ENCODE measurements at regions not wholly inside any gene's neighbourhood (a gene's known extent, or its start where the extent isn't known, plus 50 kb on each side); places are given as distances from the start of the nearest gene placed in this dataset.

DNA sequence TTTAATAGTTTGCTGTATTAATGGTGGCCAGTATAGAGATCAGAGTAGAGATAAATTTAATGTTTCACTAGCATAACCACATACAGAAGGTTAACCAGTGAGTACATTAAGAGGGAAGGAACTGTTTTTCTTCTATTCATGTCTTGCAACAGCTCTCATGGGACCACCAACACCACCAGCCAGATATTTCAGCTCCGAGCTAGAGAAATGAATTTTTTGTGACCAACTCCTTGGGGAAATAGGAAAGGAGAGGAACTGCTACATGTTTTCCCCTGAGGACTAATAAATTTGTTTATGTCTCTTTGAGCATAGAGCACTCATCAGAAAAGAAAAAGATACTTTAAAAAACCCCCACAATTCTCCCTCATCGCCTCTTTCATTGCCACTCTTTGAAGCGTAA, 247.5 kb downstream of the MBNL1 start:
- no peak for DNase-seq (ENCODE audit: low read depth in 4 of 4, low spot score in 2 of 4)

DNA sequence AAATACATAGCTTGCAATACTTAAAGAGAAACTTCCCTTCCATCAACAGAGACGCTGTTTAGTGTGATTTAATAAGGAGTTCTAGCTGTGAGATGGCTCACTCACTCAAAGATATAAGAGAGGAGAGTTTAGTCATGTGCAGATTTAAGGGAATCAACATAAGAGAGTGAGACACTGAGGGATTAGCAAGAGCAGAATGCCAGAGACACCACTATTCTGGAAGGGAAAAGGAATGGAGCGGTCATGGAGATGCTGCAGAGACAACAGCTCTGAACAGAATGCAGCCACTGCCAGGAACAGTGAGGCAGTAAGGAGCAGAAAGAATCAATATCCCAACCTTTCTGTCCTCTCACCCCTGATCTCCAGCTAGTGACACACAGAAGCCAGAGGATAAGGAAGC, 248.8 kb downstream of the MBNL1 start:
- no peak for DNase-seq (ENCODE audit: low read depth in 4 of 4, low spot score in 2 of 4)

DNA sequence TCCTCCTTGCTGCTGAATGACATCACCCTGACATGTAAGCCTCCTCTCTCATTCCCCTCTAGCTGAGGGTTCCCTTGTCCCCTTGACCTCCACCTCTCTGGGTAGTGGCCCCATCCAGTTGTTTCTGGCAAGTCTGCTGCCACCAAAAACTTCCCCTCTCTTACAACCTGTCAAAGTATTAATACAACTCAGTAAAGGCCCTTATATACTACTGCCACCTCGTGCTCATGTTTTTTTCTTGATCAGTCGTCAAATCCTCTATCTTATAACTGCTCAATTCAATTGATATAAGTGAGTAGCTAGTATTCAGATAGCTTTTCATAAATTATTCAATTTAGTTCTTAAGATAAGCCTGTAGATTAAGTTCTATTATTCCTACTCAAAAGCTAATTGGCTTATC, 249.6 kb downstream of the MBNL1 start:
- no peak for DNase-seq (ENCODE audit: low read depth in 4 of 4, low spot score in 2 of 4)

DNA sequence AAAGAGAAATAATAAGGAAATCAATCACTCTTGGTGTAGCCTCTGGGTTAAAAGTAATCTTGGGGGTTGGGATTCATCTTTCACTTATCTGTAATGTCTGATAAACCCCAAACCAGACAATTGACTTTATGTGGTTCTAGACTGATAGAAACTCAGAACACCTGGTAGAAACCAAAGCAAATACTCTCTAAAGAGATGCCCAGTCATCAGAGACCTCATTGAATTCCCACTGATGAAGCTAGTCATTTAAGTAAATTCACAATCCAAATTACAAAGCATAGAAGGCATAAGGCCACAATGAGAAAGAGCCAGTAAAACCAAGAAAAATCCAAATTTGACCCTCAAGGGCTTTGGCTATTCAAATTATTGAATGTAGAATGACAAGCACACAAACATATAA, 250.6 kb downstream of the MBNL1 start:
- DNase-seq (ENCODE audit: low read depth in 4 of 4, low spot score in 2 of 4) = no peak

DNA sequence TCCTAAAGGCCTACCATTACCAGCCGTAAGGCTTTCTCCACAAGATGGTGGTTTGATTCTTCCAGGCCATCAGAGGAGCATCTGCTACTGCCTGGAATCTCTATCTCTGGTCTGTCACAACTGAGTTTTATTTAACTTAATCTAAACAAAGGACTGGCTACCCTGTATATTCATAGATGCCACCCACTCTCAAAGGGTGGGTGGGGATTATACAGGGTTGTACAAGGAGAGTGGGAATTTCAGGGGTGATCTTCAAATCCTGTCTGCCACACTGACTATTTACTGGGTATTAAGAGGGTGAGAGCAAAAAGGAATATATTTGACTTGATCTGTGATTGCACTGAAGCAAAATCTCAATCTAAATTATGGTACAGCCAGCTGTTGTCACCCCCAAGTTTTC, 253.3 kb downstream of the MBNL1 start:
- no peak for DNase-seq (ENCODE audit: low read depth in 4 of 4, low spot score in 2 of 4)

DNA sequence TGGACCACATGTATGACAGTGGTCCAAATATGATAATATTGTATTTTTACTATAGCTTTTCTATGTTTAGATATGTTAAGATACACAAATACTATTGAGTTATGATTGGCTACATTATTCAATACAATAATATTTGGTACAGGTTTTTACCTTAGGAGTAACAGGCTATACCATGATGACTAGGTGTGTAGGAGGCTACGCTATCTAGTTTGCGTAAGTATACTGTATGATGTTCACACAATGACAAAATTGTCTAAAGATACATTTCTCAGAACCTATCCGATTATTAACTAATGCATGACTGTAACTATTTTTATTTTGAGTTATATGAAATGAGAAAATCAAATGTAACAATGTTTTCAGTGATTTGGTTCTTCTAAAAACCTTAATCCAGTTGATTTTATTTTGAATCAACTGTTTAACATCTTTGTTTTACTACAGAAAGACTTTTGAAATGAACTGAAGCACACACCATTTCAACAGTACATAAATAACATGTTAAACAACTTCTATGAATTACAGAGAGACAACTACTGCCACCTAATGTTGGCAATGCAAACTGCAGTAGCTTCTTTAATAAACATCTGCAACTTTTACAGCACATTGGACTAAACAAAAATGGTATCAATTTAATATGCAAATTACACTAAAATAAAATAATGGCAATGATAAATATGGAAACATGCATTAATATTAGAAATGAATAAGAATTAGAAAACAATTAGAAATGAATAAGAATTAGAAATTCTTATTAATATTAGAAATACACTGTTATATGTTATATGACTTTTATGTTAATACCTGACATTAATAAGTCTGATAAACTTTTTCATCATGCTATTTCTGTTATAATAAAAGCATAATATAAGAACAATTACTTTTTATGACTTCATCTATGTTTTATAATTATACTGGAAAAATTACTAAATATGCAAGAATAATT, 255.7 kb downstream of the MBNL1 start:
- DNase-seq (ENCODE audit: low read depth in 4 of 4, low spot score in 2 of 4) = peak in 3 of 4 donors; percentile 13 to 46 (median 16)

DNA sequence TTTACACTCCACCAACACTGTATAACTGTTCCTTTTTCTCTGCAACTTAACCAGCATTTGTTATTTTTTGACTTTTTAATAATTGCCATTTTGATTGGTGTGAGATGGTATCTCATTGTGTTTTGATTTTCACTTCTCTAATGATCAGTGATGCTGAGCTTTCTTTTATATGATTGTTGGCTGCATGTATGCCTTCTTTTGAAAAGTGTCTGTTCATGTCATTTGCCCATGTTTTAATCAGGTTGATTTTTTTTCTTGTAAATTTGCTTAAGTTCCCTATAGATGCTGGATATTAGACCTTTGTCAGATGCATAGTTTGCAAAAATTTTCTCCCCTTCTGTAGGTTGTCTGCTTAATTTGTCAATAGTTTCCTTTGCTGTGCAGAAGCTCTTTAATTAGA, 263.0 kb downstream of the MBNL1 start:
- DNase-seq (ENCODE audit: low read depth in 4 of 4, low spot score in 2 of 4) = no peak

DNA sequence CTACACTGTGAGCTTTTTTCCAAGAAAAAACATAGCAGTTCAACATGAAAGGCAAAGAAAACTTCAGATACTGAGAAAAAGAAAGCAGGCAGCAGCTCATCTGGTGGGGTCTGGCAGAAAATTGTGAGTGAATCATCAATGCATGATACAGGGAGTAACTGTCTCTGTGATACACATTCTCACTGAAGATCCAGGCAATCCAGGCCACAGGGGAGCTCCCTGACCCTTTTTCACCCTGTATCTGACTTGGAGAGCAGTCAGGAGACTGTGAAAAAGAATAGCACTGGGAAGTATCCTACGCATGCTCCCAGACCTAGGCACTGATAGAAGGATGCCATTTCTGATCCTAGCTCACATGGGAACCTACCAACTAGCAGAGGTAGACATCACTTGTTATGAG, 269.8 kb downstream of the MBNL1 start:
- DNase-seq (ENCODE audit: low read depth in 4 of 4, low spot score in 2 of 4) = no peak

- no peak for DNase-seq (ENCODE audit: low read depth in 4 of 4, low spot score in 2 of 4)
Observed at GRCh38 chr3:152539191-152539764, 270.5 kb downstream of the MBNL1 start.

DNA sequence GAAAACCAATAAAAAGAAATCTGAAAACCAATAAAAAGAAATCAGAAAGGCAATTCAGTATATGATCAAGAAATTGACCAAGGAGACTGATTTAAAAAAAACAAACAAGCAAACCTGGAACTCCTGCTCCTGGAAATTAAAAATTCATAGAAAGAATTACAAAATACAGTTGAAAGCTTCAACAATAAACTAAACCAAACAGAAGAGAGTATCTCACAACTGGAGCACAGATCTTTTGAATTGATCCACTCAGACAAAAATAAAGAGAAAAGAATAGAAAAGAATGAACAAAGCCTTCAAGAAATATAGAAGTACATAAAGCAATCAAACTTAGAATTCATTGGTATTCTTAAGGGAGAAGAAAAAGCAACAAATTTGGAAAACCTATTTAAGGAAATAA, 271.4 kb downstream of the MBNL1 start:
- no peak for DNase-seq (ENCODE audit: low read depth in 4 of 4, low spot score in 2 of 4)

DNA sequence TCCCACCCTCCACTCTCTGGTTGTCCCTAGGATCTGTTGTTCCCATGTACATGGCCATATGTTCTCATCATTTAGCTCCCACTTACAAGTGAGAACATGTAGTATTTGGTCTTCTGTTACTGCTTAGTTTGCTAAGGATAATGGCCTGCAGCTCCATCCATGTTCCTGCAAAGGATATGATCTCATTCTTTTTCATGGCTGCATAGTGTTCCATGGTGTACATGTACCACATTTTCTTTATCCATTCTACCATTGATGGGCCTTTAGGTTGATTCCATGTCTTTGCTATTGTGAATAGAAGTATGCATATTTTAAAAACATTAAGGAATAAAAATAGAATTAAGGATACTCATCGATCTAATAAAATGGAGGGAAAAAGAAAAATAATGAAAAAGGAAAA, 278.4 kb downstream of the MBNL1 start:
- DNase-seq (ENCODE audit: low read depth in 4 of 4, low spot score in 2 of 4) = no peak

GRCh38 chr3:152549263-152549662, 280.5 kb downstream of the MBNL1 start:
- DNase-seq (ENCODE audit: low read depth in 4 of 4, low spot score in 2 of 4) = no peak

DNA sequence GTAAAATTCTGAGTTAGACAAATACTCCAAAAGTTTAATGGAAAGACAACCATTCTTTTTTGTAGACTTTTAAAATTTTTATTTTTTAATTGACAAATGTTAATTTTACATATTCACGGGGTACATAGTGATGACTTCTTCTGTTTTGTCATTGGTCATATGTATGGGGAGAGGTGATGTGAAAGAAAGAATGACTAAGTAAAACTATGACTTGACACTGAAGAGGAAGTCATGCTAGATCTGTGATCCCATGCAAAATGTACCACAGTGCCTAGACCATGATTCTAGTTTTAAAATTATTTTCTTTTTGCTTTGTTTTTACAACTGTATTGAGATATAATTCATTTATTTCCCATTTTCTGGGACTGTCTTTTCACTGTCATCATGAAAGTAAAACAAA, 281.6 kb downstream of the MBNL1 start:
- DNase-seq (ENCODE audit: low read depth in 4 of 4, low spot score in 2 of 4) = no peak

DNA sequence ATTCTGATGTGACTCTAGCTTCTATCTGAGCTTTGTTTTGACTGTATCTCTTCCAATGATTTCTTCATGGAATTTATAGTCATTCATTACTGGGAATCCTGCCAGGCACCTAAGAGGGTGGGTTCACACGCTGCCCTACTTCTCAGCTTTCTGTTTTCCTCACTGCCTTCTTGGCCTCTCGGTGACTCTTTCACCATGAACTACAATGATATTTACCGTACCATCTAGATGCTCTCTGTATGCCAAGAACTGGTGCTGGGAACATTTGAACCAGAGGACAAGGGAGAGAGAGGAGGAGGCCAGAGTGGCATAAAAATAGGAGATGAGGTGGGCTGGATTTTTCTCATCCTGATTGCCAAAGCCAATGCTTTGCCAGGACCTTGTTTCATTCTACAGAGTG, 280.0 kb upstream of the P2RY1 start:
- DNase-seq (ENCODE audit: low read depth in 4 of 4, low spot score in 2 of 4) = no peak

- no peak for DNase-seq (ENCODE audit: low read depth in 4 of 4, low spot score in 2 of 4)
Observed at GRCh38 chr3:152555666-152556291, 279.2 kb upstream of the P2RY1 start.

DNA sequence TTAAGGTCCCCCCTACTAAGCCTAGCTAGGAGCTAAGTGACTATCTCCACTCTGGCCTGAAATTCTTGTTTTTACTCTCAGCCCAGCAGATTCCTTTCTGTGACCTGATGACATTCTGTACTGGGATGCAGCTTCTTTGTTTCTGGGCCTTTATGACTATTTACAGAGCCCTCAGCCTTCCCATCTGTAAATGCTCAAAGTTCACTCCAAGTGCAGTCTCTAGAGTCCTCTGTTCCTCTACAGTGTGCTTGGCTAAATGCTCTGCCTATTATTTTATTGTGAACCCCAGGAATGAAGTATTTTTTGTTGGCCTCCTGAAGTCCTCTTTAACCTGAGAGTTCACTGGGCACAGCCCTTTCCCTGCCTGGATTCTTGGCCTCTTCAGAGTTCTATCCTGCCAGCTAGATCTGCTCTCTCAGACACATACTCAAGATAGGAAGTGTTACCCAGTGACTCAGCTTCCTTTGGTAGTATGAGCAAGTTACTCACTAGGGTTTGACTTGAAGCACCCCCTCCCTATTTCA, 278.1 kb upstream of the P2RY1 start:
- DNase-seq (ENCODE audit: low read depth in 4 of 4, low spot score in 2 of 4) = no peak

- no peak for DNase-seq (ENCODE audit: low read depth in 4 of 4, low spot score in 2 of 4)
Observed at GRCh38 chr3:152557302-152557999, 277.5 kb upstream of the P2RY1 start.

DNA sequence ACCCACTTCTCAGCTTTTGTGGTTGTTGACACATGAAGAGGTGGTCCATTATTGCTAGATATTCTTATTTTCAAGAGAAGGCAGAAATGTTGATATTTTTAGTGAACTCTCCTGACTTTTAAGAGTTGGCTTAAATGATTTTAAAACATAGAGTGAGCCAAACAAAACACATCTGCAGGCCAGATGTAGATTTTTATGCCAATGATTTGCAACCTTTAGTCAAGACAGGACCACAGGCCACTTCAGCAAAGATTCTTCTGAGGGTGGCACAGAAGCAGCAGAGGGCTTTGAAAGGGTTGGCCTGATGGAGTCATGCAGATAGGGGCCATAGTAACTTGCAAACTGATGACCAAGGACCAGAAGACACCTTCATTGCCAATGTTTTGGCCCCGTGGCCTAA, 276.5 kb upstream of the P2RY1 start:
- no peak for DNase-seq (ENCODE audit: low read depth in 4 of 4, low spot score in 2 of 4)

DNA sequence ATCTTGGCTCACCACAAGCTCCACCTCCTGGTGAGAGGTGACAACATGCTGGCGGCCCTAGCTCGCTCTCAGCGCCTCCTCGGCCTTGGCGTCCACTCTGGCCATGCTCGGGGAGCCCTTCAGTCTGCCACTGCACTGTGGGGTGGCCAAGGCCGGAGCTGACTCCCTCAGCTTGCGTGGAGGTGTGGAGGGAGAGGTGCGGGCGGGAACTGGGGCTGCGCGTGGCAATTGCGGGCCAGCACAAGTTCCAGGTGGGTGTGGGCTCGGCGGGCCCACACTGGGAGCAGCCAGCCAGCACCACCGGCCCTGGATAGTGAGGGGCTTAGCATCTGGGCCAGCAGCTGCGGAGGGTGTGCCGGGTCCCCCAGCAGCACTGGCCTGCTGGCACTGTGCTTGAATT, 275.7 kb upstream of the P2RY1 start:
- DNase-seq (ENCODE audit: low read depth in 4 of 4, low spot score in 2 of 4) = no peak

GRCh38 chr3:152564459-152564858, 270.5 kb upstream of the P2RY1 start:
- no peak for DNase-seq (ENCODE audit: low read depth in 4 of 4, low spot score in 2 of 4)

GRCh38 chr3:152574461-152575079, 260.4 kb upstream of the P2RY1 start:
- no peak for DNase-seq (ENCODE audit: low read depth in 4 of 4, low spot score in 2 of 4)

Measured in left renal cortex interstitium (tissue), 4 donors.